Smooth muscle cell (in vitro differentiated cells): ENCODE measurements at regions not wholly inside any gene's neighbourhood (a gene's known extent, or its start where the extent isn't known, plus 50 kb on each side); places are given as distances from the start of the nearest gene placed in this dataset.

Source experiments
- DNase-seq: peaks from one replicate; lab custom pipeline; 2025; ENCODE audit not compliant: unreplicated experiment; lab: John Stamatoyannopoulos, UW
- H2AFZ ChIP-seq: fragments of 200-600 bp; sonication (generic); 2 replicates; pipeline ENCODE4 v1.6.0; 2016; ENCODE audit warnings: antibody characterized with exemption, low read depth, mild to moderate bottlenecking
- H3F3A ChIP-seq: fragments of 200-600 bp; sonication (generic); 2 replicates; pipeline ENCODE4 v1.6.0; 2017; ENCODE audit warnings: antibody characterized with exemption, low read depth
- H3K27ac ChIP-seq: fragments of 200-600 bp; sonication (generic); 2 replicates; pipeline ENCODE4 v1.5.1; 2016; ENCODE audit warnings: low read depth, mild to moderate bottlenecking
- H3K27me3 ChIP-seq: fragments of 200-600 bp; sonication (generic); 2 replicates; pipeline ENCODE4 v1.6.1; 2016; ENCODE audit warnings: low read depth, mild to moderate bottlenecking
- H3K36me3 ChIP-seq: fragments of 200-600 bp; sonication (generic); 2 replicates; pipeline ENCODE4 v1.5.1; 2016; ENCODE audit warnings: low read depth
- H3K4me1 ChIP-seq: fragments of 200-600 bp; sonication (generic); 2 replicates; pipeline ENCODE4 v1.5.1; 2016; ENCODE audit warnings: low read depth
- H3K4me2 ChIP-seq: fragments of 200-600 bp; sonication (generic); 2 replicates; pipeline ENCODE4 v1.6.0; 2016; ENCODE audit warnings: mild to moderate bottlenecking
- H3K4me3 ChIP-seq: fragments of 200-600 bp; sonication (generic); 2 replicates; pipeline ENCODE4 v1.5.1; 2016; ENCODE audit warnings: mild to moderate bottlenecking
- H3K79me2 ChIP-seq: fragments of 200-600 bp; sonication (generic); 2 replicates; pipeline ENCODE4 v1.6.0; 2016; ENCODE audit warnings: low read depth, mild to moderate bottlenecking
- H3K9ac ChIP-seq: fragments of 200-600 bp; sonication (generic); 2 replicates; pipeline ENCODE4 v1.6.0; 2016; ENCODE audit warnings: low read depth
- H3K9me3 ChIP-seq: fragments of 200-600 bp; sonication (generic); replicated peaks from 2 replicates; pipeline ENCODE4 v1.5.1; 2016; ENCODE audit warnings: low read depth
- H4K20me1 ChIP-seq: fragments of 200-600 bp; sonication (generic); 2 replicates; pipeline ENCODE4 v1.6.0; 2016; ENCODE audit warnings: low read depth
- WGBS: methylation state at CpG from one replicate; pipeline ENCODE4 v1.1.7; 2016; ENCODE audit warnings: low lambda C conversion rate; 5-methylcytosine and 5-hydroxymethylcytosine counted together
- TF ChIP-seq, protein P1 (sequence below): fragments of 200-600 bp; sonication (generic); IDR thresholded peaks from 2 replicates; pipeline ENCODE4 v1.5.1; 2017; ENCODE audit warnings: borderline replicate concordance, mild to moderate bottlenecking, antibody characterized with exemption; ENCODE audit not compliant: insufficient read depth, poor library complexity, severe bottlenecking

DNA sequence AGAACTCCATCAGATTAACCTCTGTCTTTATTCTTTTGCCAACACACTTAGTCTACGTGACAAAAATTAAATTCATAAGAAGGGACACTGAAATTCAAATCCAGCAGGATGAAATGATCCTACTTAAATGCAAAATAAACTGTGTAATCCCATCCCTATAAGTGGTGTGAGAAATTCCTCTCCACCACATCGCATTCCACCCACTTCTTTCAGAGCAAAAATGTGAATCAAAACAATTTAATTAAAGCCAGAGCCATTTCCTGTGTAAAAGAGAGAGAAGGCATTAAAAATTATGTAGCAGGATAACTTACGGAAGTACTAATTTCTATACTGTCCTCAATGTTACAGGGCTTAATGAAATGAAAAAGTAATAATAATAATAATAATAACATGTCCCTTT is 844.3 kb downstream of the GALC start:
- no peaks in the 10 kb centered on the region for H3F3A ChIP-seq
- no peaks in the 10 kb centered on the region for H4K20me1 ChIP-seq
- TF ChIP-seq, protein P1, sequence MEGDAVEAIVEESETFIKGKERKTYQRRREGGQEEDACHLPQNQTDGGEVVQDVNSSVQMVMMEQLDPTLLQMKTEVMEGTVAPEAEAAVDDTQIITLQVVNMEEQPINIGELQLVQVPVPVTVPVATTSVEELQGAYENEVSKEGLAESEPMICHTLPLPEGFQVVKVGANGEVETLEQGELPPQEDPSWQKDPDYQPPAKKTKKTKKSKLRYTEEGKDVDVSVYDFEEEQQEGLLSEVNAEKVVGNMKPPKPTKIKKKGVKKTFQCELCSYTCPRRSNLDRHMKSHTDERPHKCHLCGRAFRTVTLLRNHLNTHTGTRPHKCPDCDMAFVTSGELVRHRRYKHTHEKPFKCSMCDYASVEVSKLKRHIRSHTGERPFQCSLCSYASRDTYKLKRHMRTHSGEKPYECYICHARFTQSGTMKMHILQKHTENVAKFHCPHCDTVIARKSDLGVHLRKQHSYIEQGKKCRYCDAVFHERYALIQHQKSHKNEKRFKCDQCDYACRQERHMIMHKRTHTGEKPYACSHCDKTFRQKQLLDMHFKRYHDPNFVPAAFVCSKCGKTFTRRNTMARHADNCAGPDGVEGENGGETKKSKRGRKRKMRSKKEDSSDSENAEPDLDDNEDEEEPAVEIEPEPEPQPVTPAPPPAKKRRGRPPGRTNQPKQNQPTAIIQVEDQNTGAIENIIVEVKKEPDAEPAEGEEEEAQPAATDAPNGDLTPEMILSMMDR: no peak
- no peaks in the 10 kb centered on the region for H3K36me3 ChIP-seq
- no peaks in the 10 kb centered on the region for H3K9me3 ChIP-seq
- peak overlapping the region; percentile 32 for H3K27ac ChIP-seq
- H3K4me2 ChIP-seq: peak overlapping the region; percentile 34
- DNase-seq: no peak
- 41% methylated on average over 3 of the region's 3 CpGs for WGBS
- peak overlapping the region; percentile 21 for H2AFZ ChIP-seq
- H3K9ac ChIP-seq: no peak overlapping the region
- H3K27me3 ChIP-seq: no peaks in the 10 kb centered on the region
- H3K4me3 ChIP-seq: no peak overlapping the region
- no peaks in the 10 kb centered on the region for H3K79me2 ChIP-seq
- peaks cover 8% of the 10 kb centered on the region for H3K4me1 ChIP-seq

DNA sequence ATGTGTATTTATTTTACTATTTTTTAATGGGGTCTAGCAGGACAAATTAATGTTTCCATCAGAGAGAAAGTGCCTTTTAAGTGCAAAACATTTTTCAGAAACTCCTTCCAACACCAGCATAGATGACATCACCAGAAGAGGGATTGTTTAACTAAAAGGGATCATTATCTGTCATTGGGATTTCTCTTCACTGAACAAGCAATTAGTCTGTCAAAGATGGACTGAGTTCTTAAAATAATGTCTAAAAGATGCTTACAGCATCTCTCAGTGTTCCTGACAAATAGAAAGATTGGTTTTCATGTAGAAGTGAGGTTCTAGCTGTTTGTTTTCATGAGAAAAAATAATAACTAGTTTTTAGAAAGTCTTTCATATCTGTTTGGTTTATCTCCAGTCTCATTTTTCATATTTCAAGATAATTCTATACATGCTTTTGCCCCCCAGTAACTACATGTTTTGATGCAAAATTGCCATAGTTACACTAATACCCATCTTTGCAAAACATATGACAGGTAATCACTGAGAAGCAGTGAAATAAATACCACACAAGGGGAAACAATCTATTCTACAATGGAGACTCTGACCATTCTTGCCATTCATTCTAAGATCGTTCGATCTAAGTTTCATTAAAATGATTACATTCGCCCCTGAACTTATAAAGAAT is 850.3 kb downstream of the GALC start:
- peak overlapping the region; percentile 29 for H2AFZ ChIP-seq
- TF ChIP-seq, protein P1: no peak
- no peaks in the 10 kb centered on the region for H3K4me1 ChIP-seq
- H4K20me1 ChIP-seq: no peaks in the 10 kb centered on the region
- no peaks in the 10 kb centered on the region for H3F3A ChIP-seq
- 81% methylated on average over 3 of the region's 3 CpGs for WGBS
- no peaks in the 10 kb centered on the region for H3K9me3 ChIP-seq
- H3K79me2 ChIP-seq: no peaks in the 10 kb centered on the region
- H3K4me3 ChIP-seq: no peak overlapping the region
- DNase-seq: no peak
- no peaks in the 10 kb centered on the region for H3K27me3 ChIP-seq
- H3K4me2 ChIP-seq: peak overlapping the region; percentile 1
- no peak overlapping the region for H3K27ac ChIP-seq
- H3K9ac ChIP-seq: no peak overlapping the region
- H3K36me3 ChIP-seq: no peaks in the 10 kb centered on the region

DNA sequence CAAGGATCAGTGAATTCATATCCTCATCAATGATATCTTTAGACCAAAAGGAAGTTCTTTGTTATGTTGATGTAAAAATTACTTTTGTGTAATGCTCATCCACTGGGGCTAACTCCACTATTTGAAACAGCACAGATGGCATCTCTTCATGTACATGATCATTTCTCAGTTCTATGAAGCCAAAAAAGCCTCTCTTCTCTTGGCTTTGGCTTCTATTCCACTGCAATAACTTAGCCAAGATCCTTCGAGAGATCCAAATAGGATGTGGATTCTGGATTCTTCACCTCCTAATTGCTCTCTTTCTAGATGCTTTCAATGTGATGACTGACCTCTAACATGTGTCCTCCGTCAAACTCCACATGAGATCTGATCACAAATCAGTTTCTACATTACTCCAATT is 851.2 kb downstream of the GALC start:
- Histone ChIP-seq H3K36me3 (no peaks in the 10 kb centered on the region), H3K9me3 (no peaks in the 10 kb centered on the region), H2AFZ (peak overlapping the region; percentile 29), H3F3A (no peaks in the 10 kb centered on the region), H3K4me3 (no peak overlapping the region), H4K20me1 (no peaks in the 10 kb centered on the region), H3K27me3 (no peaks in the 10 kb centered on the region), H3K27ac (no peak overlapping the region), H3K4me2 (no peak overlapping the region), H3K9ac (no peak overlapping the region), H3K4me1 (no peaks in the 10 kb centered on the region), H3K79me2 (no peaks in the 10 kb centered on the region)
- WGBS: 90% methylated on average over 2 of the region's 2 CpGs
- TF ChIP-seq, protein P1: no peak
- no peak for DNase-seq

DNA sequence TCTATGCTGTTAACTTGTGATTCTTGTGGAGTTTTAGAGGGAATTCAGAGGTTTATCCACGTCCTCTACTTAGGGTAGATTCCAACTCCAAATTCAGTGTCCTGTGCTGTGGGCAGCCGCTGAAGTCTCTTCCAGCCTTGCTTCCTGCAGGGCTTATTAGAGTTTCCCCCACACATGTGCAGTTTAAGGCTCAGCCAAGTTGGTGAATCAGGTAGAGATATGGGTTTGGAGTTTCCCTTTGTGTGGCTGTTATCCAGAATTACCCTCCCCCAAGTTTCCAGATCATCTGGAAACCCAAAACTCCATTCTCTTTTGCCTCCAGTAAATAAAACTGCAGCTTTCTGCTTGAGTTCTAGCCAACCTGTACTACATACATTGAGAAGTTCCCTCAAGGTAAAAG is 853.7 kb downstream of the GALC start:
- H3K4me2 ChIP-seq: no peak overlapping the region
- H3K27me3 ChIP-seq: no peaks in the 10 kb centered on the region
- no peak overlapping the region for H3K9ac ChIP-seq
- H3K9me3 ChIP-seq: no peaks in the 10 kb centered on the region
- no peak for DNase-seq
- no peak overlapping the region for H2AFZ ChIP-seq
- H3F3A ChIP-seq: no peaks in the 10 kb centered on the region
- H3K79me2 ChIP-seq: no peaks in the 10 kb centered on the region
- H3K4me3 ChIP-seq: no peak overlapping the region
- no peaks in the 10 kb centered on the region for H3K36me3 ChIP-seq
- WGBS: 74% methylated on average over 2 of the region's 2 CpGs
- no peaks in the 10 kb centered on the region for H3K4me1 ChIP-seq
- H3K27ac ChIP-seq: peak overlapping the region; percentile 14
- no peaks in the 10 kb centered on the region for H4K20me1 ChIP-seq
- TF ChIP-seq, protein P1: no peak
